22Rv1 (cell line): ENCODE measurements at regions not wholly inside any gene's neighbourhood (a gene's known extent, or its start where the extent isn't known, plus 50 kb on each side); places are given as distances from the start of the nearest gene placed in this dataset.

Source experiments
- H3K27ac ChIP-seq: fragments of 450-650 bp; 2 replicates; pipeline ENCODE4 v1.5.1; 2017
- CTCF ChIP-seq: fragments of 450-650 bp; IDR thresholded peaks from 2 replicates; pipeline ENCODE4 v1.5.1; 2017; ENCODE audit warnings: mild to moderate bottlenecking
- ZFX ChIP-seq: fragments of 450-650 bp; IDR thresholded peaks from 2 replicates; pipeline ENCODE4 v1.6.1; 2017; ENCODE audit warnings: antibody characterized with exemption, borderline replicate concordance

GRCh38 chr9:27765266-27766072, 192.2 kb upstream of the C9orf72 start:
- no peak overlapping the region for H3K27ac ChIP-seq
- no peak for TF ChIP-seq CTCF
- no peak for TF ChIP-seq ZFX

- TF ChIP-seq CTCF (no peak), ZFX (no peak)
- no peak overlapping the region for H3K27ac ChIP-seq
Measured at GRCh38 chr9:27766073-27766835, 193.0 kb upstream of the C9orf72 start.

GRCh38 chr9:27768781-27769180, 195.5 kb upstream of the C9orf72 start:
- H3K27ac ChIP-seq, result no peak overlapping the region
- TF ChIP-seq ZFX (no peak), CTCF (no peak)

GRCh38 chr9:27770541-27770940, 197.3 kb upstream of the C9orf72 start:
- no peak overlapping the region for H3K27ac ChIP-seq
- TF ChIP-seq ZFX (no peak), CTCF (no peak)

- no peak overlapping the region for H3K27ac ChIP-seq
- TF ChIP-seq ZFX, result no peak
- TF ChIP-seq CTCF, result no peak
Measured at GRCh38 chr9:27771803-27772545, 198.7 kb upstream of the C9orf72 start.

- no peak overlapping the region for H3K27ac ChIP-seq
- TF ChIP-seq CTCF (no peak), ZFX (no peak)
Measured at GRCh38 chr9:27784847-27785713, 211.8 kb upstream of the C9orf72 start.
